ENCODE measurements at regions not wholly inside any gene's neighbourhood (a gene's known extent, or its start where the extent isn't known, plus 50 kb on each side); places are given as distances from the start of the nearest gene placed in this dataset.

- Histone ChIP-seq H3K27me3 (ENCODE audit: insufficient read depth, poor library complexity, severe bottlenecking) (no peaks in the 10 kb centered on the region), H3K27ac (replicated peaks) (no peak overlapping the region), H3K4me3 (replicated peaks; ENCODE audit: insufficient read depth, low read length) (no peak overlapping the region)
- TF ChIP-seq REST (IDR thresholded peaks at IDR 0.05; ENCODE audit: insufficient replicate concordance, low read depth) (no peak), GABPA (IDR thresholded peaks at IDR 0.05; ENCODE audit: low read depth) (no peak), POLR2AphosphoS5 (IDR thresholded peaks at IDR 0.05; ENCODE audit: low read depth) (no peak), SPI1 (IDR thresholded peaks at IDR 0.05; ENCODE audit: borderline replicate concordance, low read depth) (no peak), CTCF (IDR thresholded peaks at IDR 0.05; ENCODE audit: insufficient read depth, low read length) (no peak)
- DNase-seq (ENCODE audit: low read depth in 1 of 2, low spot score in 1 of 2) = no peak
Measured at GRCh38 chr5:101035425-101035824, 132.3 kb upstream of the ST8SIA4 start.

GRCh38 chr5:101024299-101024698 lies 121.2 kb upstream of the ST8SIA4 start:
- H3K4me3 ChIP-seq (replicated peaks; ENCODE audit: insufficient read depth, low read length) = no peak overlapping the region
- no peak overlapping the region for H3K27ac ChIP-seq (replicated peaks)
- no peak for TF ChIP-seq REST (IDR thresholded peaks at IDR 0.05; ENCODE audit: insufficient replicate concordance, low read depth)
- no peak for TF ChIP-seq CTCF (IDR thresholded peaks at IDR 0.05; ENCODE audit: insufficient read depth, low read length)
- no peak for TF ChIP-seq POLR2AphosphoS5 (IDR thresholded peaks at IDR 0.05; ENCODE audit: low read depth)
- no peak for TF ChIP-seq GABPA (IDR thresholded peaks at IDR 0.05; ENCODE audit: low read depth)
- TF ChIP-seq SPI1 (IDR thresholded peaks at IDR 0.05; ENCODE audit: borderline replicate concordance, low read depth) = no peak
- DNase-seq (ENCODE audit: low read depth in 1 of 2, low spot score in 1 of 2) = no peak
- no peaks in the 10 kb centered on the region for H3K27me3 ChIP-seq (ENCODE audit: insufficient read depth, poor library complexity, severe bottlenecking)

- H3K27me3 ChIP-seq (ENCODE audit: insufficient read depth, poor library complexity, severe bottlenecking) = no peaks in the 10 kb centered on the region
- TF ChIP-seq CTCF (IDR thresholded peaks at IDR 0.05; ENCODE audit: insufficient read depth, low read length) (no peak), REST (IDR thresholded peaks at IDR 0.05; ENCODE audit: insufficient replicate concordance, low read depth) (no peak), SPI1 (IDR thresholded peaks at IDR 0.05; ENCODE audit: borderline replicate concordance, low read depth) (no peak), GABPA (IDR thresholded peaks at IDR 0.05; ENCODE audit: low read depth) (no peak), POLR2AphosphoS5 (IDR thresholded peaks at IDR 0.05; ENCODE audit: low read depth) (no peak)
- no peak overlapping the region for H3K27ac ChIP-seq (replicated peaks)
- H3K4me3 ChIP-seq (replicated peaks; ENCODE audit: insufficient read depth, low read length) = no peak overlapping the region
- DNase-seq (ENCODE audit: low read depth in 1 of 2, low spot score in 1 of 2) = no peak
Measured at GRCh38 chr5:101018299-101018698, 115.2 kb upstream of the ST8SIA4 start.
